ENCODE measurements at regions not wholly inside any gene's neighbourhood (a gene's known extent, or its start where the extent isn't known, plus 50 kb on each side); places are given as distances from the start of the nearest gene placed in this dataset.

DNA sequence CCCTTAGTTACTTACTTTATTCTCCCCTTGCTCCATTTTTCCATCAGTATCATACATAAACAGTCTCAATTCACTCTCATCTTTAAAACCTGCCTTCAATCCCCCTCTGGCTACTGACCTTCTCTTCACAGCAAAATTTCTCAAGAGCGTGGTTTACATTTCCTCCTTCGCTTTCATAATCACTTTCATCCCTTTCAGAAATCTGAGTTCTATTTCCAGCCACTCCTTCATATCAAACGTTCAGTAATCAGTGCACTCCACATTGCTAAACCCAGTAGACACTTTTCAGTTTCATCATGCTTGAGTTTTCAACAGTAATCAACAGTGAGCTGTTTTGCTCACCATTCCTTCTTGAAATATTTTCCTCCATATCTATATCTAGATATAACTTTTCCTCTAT lies 176.7 kb upstream of the HSF2 start (continued):
- TF ChIP-seq, protein P1, sequence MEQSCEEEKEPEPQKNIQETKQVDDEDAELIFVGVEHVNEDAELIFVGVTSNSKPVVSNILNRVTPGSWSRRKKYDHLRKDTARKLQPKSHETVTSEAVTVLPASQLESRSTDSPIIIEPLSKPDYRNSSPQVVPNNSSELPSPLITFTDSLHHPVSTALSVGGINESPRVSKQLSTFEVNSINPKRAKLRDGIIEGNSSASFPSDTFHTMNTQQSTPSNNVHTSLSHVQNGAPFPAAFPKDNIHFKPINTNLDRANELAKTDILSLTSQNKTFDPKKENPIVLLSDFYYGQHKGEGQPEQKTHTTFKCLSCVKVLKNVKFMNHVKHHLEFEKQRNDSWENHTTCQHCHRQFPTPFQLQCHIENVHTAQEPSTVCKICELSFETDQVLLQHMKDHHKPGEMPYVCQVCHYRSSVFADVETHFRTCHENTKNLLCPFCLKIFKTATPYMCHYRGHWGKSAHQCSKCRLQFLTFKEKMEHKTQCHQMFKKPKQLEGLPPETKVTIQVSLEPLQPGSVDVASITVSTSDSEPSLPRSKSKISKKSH (CRISPR knock-in tag; IDR thresholded peaks at IDR 0.05), result no peak
- TF ChIP-seq ZKSCAN3 (CRISPR knock-in tag; IDR thresholded peaks at IDR 0.05) (no peak), RBM17 (IDR thresholded peaks at IDR 0.05; ENCODE audit: borderline replicate concordance, low read depth, low read length) (no peak), SOX6 (IDR thresholded peaks at IDR 0.05) (no peak), SRSF3 (IDR thresholded peaks at IDR 0.05; ENCODE audit: insufficient read depth, low read length) (no peak)
- TF ChIP-seq, protein P2, sequence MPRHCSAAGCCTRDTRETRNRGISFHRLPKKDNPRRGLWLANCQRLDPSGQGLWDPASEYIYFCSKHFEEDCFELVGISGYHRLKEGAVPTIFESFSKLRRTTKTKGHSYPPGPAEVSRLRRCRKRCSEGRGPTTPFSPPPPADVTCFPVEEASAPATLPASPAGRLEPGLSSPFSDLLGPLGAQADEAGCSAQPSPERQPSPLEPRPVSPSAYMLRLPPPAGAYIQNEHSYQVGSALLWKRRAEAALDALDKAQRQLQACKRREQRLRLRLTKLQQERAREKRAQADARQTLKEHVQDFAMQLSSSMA (CRISPR knock-in tag; IDR thresholded peaks at IDR 0.05), result no peak
- TF ChIP-seq, protein P3, sequence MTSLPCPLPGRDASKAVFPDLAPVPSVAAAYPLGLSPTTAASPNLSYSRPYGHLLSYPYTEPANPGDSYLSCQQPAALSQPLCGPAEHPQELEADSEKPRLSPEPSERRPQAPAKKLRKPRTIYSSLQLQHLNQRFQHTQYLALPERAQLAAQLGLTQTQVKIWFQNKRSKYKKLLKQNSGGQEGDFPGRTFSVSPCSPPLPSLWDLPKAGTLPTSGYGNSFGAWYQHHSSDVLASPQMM (CRISPR knock-in tag; IDR thresholded peaks at IDR 0.05), result no peak

DNA sequence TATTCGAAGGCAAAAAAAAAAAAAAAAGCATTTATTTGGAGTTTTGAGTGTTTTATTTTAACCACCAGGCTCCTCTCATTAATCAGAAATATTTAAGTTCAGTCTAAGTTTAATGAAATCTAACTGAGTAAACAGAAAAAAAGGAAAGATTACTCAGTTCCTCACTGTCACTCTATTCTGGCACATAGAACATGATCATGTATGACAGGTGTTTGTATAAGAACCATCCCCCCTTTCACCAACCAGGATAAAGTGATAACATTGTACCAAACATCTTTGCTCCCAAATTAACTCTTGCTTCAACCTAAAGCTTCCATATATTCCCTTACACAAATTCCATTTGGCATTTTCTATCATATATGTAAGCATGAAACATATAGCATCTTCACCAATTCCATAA lies 176.2 kb upstream of the HSF2 start:
- ATAC-seq (no peak), DNase-seq (ENCODE audit: extremely low read depth in 1 of 4, low spot score in 3 of 4) (no peak), FAIRE-seq (no peak)
- Histone ChIP-seq H3K79me2 (ENCODE audit: control insufficient read depth, insufficient read depth, low read length) (no peaks in the 10 kb centered on the region), H3K36me3 (ENCODE audit: control insufficient read depth, insufficient read depth, low read length) (no peaks in the 10 kb centered on the region), H3K4me3 (no peak overlapping the region), H4K20me1 (replicated peaks; ENCODE audit: control insufficient read depth, insufficient read depth, low read length) (no peaks in the 10 kb centered on the region), H3K9me3 (replicated peaks; ENCODE audit: control insufficient read depth, insufficient read depth, low read depth, low read length) (no peaks in the 10 kb centered on the region), H3K27ac (ENCODE audit: extremely low read depth, low read depth, low read length) (no peak overlapping the region), H3K9me1 (ENCODE audit: control insufficient read depth, insufficient read depth, low read length) (no peaks in the 10 kb centered on the region), H3K4me1 (replicated peaks in 1 of 2; ENCODE audit: control insufficient read depth in 2 of 2, insufficient read depth in 2 of 2, low read length in 2 of 2) (no peaks in the 10 kb centered on the region), H2AFZ (ENCODE audit: low read depth, low read length) (no peak overlapping the region), H3K4me2 (ENCODE audit: insufficient read depth, low read length) (no peak overlapping the region), H3K9ac (ENCODE audit: insufficient read depth in 1 of 2, low read depth in 2 of 2, low read length in 2 of 2) (no peak overlapping the region), H3K27me3 (ENCODE audit: control insufficient read depth in 2 of 2, insufficient read depth in 2 of 2, low read length in 2 of 2) (no peaks in the 10 kb centered on the region)
- CTCF ChIA-PET (ENCODE audit: low intra/inter-chr PET ratio), result no interaction called here
- WGBS (ENCODE audit: insufficient coverage, low coverage, missing lambda C conversion rate), result 0% methylated on average over 1 of the region's 1 CpG
- intact Hi-C loops (cut with micrococcal nuclease), result no loop called here
- in situ Hi-C loops (cut with MboI), result no loop called here
- POLR2A ChIA-PET, result no interaction called here
- no TSS peak for BruUV-seq (replicated peaks)
- TF ChIP-seq DACH1 (IDR thresholded peaks at IDR 0.05; ENCODE audit: partially characterized antibody), result no peak
- TF ChIP-seq CEBPB (tag; IDR thresholded peaks at IDR 0.05), result no peak

Data from K562 (cell line).